ENCODE measurements at regions not wholly inside any gene's neighbourhood (a gene's known extent, or its start where the extent isn't known, plus 50 kb on each side); places are given as distances from the start of the nearest gene placed in this dataset.

DNA sequence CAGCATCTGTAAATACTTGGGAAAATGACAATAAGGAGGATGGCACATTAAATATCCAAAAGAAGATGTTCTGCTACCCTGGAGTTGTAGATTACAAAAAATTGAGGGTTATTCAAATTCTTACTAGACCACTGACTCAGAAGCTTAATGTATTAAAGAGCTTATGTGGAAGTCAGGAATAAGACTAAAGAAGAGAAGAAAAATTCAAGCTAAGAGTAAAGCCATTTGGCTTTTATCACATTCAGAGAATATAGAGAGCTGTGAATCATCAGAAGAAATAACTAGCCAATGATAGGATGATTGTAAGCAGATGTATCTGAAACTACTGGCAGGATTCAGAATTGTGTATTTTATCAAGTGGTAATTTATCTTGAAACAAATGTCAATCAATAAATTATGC is 237.0 kb downstream of the TBX15 start:
- Histone ChIP-seq H3K27me3 (ENCODE audit: control insufficient read depth in 2 of 2, insufficient read depth in 2 of 2, low read length in 2 of 2) (no peaks in the 10 kb centered on the region), H3K79me2 (ENCODE audit: insufficient read depth, low read length) (no peaks in the 10 kb centered on the region), H4K20me1 (ENCODE audit: insufficient read depth, low read length) (no peaks in the 10 kb centered on the region), H3K9me3 (replicated peaks in 1 of 2; ENCODE audit: control insufficient read depth in 1 of 2, insufficient read depth in 1 of 2, low read length in 2 of 2) (peaks cover 0 to 3% of the 10 kb centered on the region in 2 donors), H3K27ac (ENCODE audit: low read depth in 1 of 2, low read length in 2 of 2) (no peak overlapping the region), H2AFZ (ENCODE audit: insufficient read depth, low read depth, low read length, poor library complexity, severe bottlenecking) (no peak overlapping the region), H3K4me3 (replicated peaks in 1 of 3; ENCODE audit: low read depth in 2 of 3, low read length in 3 of 3) (no peak overlapping the region), H3K4me1 (ENCODE audit: control insufficient read depth in 1 of 2, insufficient read depth in 2 of 2, low read length in 2 of 2) (no peaks in the 10 kb centered on the region), H3K36me3 (replicated peaks in 1 of 2; ENCODE audit: control insufficient read depth in 1 of 2, insufficient read depth in 2 of 2, low read length in 2 of 2) (no peaks in the 10 kb centered on the region), H3K9ac (ENCODE audit: insufficient read depth, low read length, poor library complexity, severe bottlenecking) (no peak overlapping the region), H3K4me2 (replicated peaks; ENCODE audit: extremely low read depth, low read length, poor library complexity, severe bottlenecking) (no peak overlapping the region)
- Mint-ChIP-seq H3K4me3 (no peak overlapping the region), H3K9me3 (peaks cover 0 to 6% (median 2%) of the 10 kb centered on the region in 7 donors), H3K4me1 (no peaks in the 10 kb centered on the region), H3K36me3 (no peaks in the 10 kb centered on the region), H3K27ac (no peak overlapping the region), H3K27me3 (ENCODE audit: low read depth in 3 of 3) (no peaks in the 10 kb centered on the region)
- TF ChIP-seq, protein P1, sequence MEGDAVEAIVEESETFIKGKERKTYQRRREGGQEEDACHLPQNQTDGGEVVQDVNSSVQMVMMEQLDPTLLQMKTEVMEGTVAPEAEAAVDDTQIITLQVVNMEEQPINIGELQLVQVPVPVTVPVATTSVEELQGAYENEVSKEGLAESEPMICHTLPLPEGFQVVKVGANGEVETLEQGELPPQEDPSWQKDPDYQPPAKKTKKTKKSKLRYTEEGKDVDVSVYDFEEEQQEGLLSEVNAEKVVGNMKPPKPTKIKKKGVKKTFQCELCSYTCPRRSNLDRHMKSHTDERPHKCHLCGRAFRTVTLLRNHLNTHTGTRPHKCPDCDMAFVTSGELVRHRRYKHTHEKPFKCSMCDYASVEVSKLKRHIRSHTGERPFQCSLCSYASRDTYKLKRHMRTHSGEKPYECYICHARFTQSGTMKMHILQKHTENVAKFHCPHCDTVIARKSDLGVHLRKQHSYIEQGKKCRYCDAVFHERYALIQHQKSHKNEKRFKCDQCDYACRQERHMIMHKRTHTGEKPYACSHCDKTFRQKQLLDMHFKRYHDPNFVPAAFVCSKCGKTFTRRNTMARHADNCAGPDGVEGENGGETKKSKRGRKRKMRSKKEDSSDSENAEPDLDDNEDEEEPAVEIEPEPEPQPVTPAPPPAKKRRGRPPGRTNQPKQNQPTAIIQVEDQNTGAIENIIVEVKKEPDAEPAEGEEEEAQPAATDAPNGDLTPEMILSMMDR (IDR thresholded peaks at IDR 0.05), result no peak
- intact Hi-C loops (cut with micrococcal nuclease), result no loop called here
- DNase-seq, result no peak

DNA sequence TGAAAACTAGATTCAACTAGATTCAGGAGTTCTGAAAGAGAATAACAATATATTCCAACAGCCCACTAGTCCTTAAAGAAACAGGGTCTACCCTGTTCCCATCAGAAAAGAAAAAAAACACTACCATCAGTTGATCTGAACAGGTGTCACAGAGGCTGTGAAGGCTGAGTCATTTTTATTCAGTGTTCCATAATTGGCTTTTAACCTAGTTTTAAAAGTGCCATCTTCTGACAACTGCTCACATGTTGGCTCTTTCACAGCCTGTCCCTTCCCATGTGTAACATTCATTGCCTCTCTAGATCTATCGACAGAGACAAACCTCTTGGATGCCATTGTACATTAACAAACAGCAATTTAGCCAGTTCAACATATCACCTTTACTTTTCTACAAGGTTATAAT is 243.7 kb downstream of the TBX15 start:
- Mint-ChIP-seq H3K4me3 (no peak overlapping the region), H3K27me3 (ENCODE audit: low read depth in 3 of 3) (peaks cover 0 to 1% (median 0%) of the 10 kb centered on the region in 3 donors), H3K27ac (no peak overlapping the region), H3K4me1 (no peaks in the 10 kb centered on the region), H3K9me3 (peaks cover 0 to 4% (median 0%) of the 10 kb centered on the region in 7 donors), H3K36me3 (no peaks in the 10 kb centered on the region)
- no peak overlapping the region for H2AFZ ChIP-seq (ENCODE audit: insufficient read depth, low read depth, low read length, poor library complexity, severe bottlenecking)
- no peak overlapping the region for H3K4me2 ChIP-seq (replicated peaks; ENCODE audit: extremely low read depth, low read length, poor library complexity, severe bottlenecking)
- no peaks in the 10 kb centered on the region for H4K20me1 ChIP-seq (ENCODE audit: insufficient read depth, low read length)
- H3K4me1 ChIP-seq (ENCODE audit: control insufficient read depth in 1 of 2, insufficient read depth in 2 of 2, low read length in 2 of 2), result no peaks in the 10 kb centered on the region
- H3K79me2 ChIP-seq (ENCODE audit: insufficient read depth, low read length), result no peaks in the 10 kb centered on the region
- H3K9me3 ChIP-seq (replicated peaks in 1 of 2; ENCODE audit: control insufficient read depth in 1 of 2, insufficient read depth in 1 of 2, low read length in 2 of 2), result peaks cover 0 to 6% of the 10 kb centered on the region in 2 donors
- no peaks in the 10 kb centered on the region for H3K27me3 ChIP-seq (ENCODE audit: control insufficient read depth in 2 of 2, insufficient read depth in 2 of 2, low read length in 2 of 2)
- DNase-seq, result no peak
- no peak overlapping the region for H3K4me3 ChIP-seq (replicated peaks in 1 of 3; ENCODE audit: low read depth in 2 of 3, low read length in 3 of 3)
- no peak overlapping the region for H3K27ac ChIP-seq (ENCODE audit: low read depth in 1 of 2, low read length in 2 of 2)
- 83% methylated on average over 1 of the region's 1 CpG for WGBS (ENCODE audit: insufficient coverage)
- intact Hi-C loops (cut with micrococcal nuclease), result no loop called here
- TF ChIP-seq, protein P1 (IDR thresholded peaks at IDR 0.05), result no peak
- no peaks in the 10 kb centered on the region for H3K36me3 ChIP-seq (replicated peaks in 1 of 2; ENCODE audit: control insufficient read depth in 1 of 2, insufficient read depth in 2 of 2, low read length in 2 of 2)
- no peak overlapping the region for H3K9ac ChIP-seq (ENCODE audit: insufficient read depth, low read length, poor library complexity, severe bottlenecking)
